HG03457 (cell line): ENCODE measurements at regions not wholly inside any gene's neighbourhood (a gene's known extent, or its start where the extent isn't known, plus 50 kb on each side); places are given as distances from the start of the nearest gene placed in this dataset.
"Not testable (repeated sequence)": the region's sequence is repeated elsewhere in the genome, so short reads cannot be mapped to it uniquely, and the experiment has no call there.

ENCODE experiments used
- ATAC-seq: cut with Tn5 transposase; IDR thresholded peaks from one replicate; pipeline ENCODE4 v1.9.1; 2021; ENCODE audit warnings: moderate number of reproducible peaks; ENCODE audit not compliant: unreplicated experiment

DNA sequence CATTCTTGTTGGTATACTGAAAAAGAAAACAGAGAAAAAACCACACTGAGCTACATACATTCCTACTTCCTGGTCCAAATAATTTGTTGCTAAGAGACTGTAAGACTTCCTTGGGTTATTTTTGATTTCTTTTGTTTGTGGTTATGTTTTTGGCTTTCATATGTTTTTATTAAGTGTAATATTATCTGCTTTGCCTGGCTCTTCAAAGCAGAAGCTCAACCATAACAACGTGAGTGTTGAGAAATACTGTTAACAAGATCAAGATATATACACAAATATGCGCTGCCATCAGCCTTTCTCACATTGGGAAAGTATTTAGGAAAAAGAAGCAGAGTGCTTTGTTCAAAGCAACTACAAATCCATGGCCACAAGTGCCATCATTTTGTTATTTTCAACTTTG is 556.2 kb upstream of the CBLB start:
- ATAC-seq: no peak

- no peak for ATAC-seq
Observed at GRCh38 chr3:106425916-106426315, 557.1 kb upstream of the CBLB start.

- ATAC-seq: no peak
Observed at GRCh38 chr3:106428565-106428994, 559.8 kb upstream of the CBLB start.

DNA sequence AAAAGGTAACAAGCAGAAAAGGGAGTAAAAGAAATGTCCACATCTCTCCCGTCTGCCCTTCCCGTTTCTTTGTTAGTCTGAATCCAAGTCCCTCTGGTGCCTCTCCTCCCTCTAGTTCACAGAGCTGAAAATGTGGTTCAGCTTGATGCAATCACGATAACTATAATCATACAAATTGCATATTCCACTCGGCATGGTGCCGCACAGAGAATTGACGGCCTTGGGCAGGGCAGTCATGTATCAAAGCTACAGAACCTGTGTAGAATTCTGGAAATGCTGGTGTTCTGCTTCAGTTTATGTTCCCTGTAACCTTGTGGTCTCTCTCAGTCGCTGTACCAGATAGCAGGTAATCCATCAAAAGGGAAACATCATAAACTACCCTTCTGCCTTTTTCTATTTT is 562.9 kb upstream of the CBLB start:
- ATAC-seq: no peak

DNA sequence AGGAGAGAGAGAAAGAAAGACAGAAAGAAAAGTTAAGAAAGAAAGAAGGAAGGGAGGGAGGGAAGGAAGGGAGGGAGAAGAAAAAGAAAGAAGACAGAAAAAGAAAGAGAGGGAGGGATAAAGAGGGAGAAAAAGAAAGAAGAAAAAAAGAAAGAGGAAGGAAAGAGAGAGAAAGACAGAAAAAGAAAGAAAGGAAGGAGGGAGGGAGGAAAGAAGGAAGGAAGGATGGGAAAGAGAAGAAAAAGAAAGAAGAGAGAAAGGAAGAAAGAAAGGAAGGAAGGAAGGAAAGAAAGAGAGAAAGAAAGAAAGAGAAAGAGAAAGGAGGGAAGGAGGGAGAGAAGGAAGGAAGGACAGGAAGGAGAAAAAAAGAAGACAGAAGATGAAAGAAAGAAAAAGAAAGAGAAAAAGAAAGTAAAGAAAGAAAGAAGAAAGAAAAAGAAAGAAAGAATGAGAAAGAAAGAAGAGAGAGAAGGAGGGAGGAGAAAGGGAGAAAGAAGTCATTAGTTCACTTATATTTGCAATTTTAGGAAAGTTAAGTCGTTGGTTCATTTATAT is 567.2 kb upstream of the CBLB start:
- no peak for ATAC-seq

DNA sequence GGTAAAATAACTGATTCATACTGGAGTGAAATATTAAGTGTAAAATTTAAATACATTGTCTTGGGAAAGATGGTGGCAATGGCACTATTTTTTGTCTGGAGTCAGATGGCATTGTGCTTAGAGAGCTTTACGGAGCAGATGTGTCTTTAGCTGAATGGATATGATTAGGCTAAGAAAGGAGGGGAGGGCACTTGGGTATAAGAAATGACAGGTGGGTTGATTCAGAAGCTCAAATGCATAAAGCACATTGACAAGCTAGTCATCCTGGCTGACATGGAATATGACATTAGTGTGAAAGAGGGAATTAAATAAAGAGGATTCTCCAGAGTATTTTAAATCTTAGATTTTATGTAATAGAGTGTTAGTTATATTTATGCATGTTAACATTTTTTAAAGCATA is 570.1 kb upstream of the CBLB start:
- ATAC-seq: no peak

DNA sequence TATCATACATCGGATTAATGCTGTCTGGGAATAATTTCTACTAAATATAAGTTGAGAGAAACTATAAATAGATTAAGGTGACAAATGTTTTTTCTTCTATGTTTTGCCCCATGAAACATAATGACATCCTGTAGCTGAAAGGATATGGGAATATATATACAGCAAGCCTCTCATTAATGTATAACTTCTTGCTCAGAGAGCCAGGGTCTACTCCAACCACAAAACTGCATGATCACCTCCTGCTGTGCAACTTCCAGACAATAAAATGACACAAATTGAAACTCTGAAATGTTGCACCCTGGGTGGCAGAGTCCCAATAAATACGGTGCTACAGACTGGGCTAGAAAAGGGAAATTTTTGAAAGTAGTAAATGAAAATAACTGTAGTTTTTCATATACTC is 571.9 kb upstream of the CBLB start:
- peak; percentile 71 for ATAC-seq

- no peak for ATAC-seq
Observed at GRCh38 chr3:106446271-106446670, 577.5 kb upstream of the CBLB start.

DNA sequence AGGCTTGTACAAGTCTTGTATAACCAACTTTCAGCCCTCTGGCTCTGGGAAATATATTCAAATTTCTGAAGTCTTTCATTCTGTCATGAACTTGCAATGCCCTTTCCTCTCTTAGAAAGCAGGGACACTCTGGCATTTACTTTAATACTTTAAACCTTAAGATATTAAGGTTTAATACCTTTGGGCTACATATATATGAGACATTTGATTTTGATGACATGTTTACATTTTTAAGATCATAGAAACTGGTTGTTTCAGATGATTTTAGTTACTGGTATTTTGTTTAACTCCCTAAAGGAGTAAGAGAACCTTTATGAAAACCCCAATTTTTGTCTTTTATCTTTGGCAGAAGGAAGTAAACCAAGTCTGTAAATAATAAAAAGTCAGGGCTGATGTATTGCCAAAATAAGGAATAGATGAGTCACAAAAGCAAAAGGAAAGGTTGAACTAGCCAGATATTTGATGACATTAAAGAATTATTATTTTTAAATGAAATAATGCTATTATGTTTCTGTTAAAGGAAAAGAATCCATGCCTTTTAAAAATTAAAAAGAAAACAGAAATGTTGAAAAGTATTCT is 579.0 kb upstream of the CBLB start:
- ATAC-seq: no peak

DNA sequence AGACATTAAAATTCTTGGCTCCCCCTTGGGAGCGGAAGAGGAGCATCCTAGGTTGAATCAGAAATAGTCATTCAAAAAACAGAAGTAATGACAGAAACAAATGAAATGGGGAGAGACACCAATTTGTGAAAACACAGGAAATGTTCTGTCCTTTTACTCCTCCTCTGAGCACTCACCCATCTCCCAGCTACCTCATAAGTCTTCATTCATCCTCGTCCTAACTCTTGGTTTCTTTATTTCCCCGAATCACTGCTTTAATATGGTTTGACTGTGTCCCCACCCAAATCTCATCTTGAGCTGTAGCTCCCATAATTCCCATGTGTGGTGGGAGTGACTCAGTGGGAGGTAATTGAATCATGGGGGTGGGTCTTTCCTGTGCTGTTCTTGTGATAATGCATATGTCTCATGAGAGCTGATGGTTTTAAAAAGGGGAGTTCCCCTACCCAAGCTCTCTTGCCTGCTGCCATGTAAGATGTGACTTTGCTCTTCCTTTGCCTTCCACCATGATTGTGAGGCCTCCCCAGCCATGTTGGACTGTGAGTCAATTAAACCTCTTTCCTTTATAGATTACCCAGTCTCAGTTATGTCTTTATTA is 579.7 kb upstream of the CBLB start:
- not testable (repeated sequence) for ATAC-seq

- ATAC-seq: no peak
Observed at GRCh38 chr3:106452096-106452495, 583.3 kb upstream of the CBLB start.

GRCh38 chr3:106454497-106454896 is 585.7 kb upstream of the CBLB start:
- ATAC-seq: no peak

DNA sequence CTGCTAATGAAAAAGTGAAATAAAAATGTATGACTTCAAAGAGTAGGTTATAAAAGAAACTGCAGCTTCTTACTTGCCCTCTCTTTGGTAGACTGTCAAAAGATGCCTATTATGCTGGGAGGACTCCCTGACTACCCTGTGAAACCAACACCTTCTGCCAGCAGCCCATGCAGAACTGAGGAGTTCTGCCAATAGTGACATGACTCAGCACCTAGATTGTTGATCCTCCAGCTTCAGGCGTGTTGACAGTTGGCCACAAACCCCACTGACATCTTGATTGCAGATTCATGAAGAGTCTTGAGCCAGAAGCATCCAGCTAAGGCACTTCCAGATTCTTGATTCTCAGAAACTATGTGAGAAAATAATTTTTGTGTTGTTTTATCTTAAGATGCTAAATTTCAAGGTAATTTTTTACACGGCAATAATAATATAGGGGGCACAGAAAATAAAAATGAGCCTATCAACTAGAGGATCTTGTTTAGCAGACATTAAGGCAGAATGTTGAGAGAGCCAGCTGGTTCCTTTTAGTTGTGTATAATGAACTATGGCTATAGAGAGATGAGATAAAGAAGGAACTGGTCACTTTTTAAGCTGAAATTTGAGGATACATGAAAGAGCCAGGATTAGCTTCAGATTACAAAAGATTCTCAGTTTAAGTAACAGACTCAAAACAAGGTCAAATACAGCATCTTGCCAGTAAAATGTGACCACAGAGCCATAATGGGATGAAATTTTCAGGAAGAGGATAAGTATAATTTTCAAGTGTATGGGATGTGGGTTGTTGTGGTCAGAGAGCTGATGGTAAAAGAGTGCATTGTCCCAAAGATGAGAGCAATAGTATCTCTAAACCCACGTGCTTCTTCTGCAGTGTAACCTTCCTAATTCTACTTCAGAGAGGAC is 588.7 kb upstream of the CBLB start:
- ATAC-seq: peak; percentile 99

DNA sequence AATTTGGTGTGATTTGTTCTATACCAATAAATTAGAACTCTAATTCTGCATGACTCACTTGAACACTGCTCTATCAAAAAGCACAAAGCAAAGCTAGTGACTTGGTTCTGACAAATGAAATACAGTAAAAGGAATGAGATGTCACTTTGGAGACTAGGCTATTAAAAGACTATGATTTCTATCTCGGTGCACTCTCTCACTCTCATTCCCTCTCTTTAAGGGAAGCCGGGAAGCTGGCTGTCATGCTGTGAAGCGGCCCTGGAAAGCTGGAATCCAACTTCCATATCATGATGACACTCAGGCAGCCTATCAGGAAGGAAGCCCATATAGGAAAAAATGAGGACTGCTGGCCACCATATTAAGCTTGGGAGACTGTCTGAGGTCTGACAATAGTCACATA is 590.1 kb upstream of the CBLB start:
- no peak for ATAC-seq

DNA sequence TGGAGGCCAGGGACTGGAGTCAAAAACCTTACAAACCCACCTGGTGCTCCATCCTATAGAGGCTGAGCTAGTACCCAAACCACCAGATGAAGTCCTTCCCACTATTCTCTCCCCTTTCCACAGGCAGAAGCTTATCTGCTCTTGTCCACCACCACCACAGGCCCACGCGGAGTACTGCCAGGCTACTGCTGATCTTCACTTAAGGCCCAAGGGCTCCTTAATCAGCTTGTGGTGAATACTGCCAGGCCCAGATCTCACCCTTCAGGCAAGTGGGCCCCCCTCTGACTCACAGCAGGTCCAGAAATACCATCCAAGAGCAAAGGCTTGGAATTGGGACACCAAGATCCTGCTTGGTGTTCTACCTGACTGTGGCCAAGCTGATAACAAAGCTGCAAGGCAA is 598.1 kb upstream of the CBLB start:
- ATAC-seq: no peak

DNA sequence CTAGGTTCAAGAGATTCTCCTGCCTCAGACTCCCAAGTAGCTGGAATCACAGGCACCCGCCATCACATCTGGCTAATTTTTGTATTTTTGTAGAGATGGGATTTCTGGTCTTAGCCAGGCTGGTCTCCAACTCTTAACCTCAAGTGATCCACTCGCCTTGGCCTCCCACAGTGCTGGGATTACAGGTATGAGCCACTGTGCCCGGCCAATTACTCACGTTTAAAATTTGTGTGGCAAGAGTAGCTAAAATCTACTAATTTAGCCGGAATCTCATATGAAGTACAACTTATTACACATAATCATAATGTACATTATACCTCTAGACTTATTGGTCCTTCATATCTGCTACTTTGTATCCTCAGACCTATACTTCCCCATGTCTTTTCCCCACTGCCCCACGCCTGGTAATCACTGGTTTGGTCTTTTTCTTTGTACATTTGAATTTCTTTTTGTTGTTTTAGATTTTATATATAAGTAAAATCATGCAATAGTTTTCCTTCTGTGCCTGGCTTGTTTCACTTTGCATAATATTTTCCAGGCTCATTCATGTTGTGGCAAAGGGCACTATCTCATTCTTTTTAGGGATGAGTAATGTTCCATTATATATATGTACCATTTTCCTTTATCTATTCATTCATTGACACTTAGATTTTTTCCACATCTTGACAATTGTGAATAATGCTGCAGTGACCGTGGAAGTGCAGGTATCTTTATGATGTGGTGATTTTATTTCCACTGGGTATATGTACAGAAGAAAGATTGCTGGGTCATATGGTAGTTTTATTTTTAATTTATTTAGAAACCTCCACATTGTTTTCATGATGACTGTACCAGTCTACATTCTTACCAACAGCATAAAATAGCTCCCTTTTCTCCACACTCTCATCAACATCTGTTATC is 605.0 kb upstream of the CBLB start:
- ATAC-seq: no peak

GRCh38 chr3:106482451-106482850 is 613.6 kb upstream of the CBLB start:
- ATAC-seq: no peak

DNA sequence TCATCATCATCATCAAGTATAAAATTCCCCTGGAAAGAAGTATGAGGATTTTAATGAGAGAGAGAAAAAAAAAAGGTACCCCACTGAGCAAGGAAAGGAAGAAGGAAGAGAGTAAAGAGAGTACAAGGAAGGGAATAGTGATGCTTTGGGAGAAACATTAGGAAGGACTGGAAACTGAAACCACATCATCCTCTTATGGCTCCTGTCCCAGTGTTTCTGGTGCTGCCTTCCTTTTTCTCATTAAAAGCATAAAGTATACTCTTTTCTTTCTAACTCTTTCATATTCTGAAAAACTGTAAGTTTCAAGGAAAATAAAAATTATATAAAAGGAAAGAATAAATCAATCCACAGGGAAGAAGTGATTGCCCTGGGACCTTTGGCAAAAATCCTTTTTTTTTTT is 616.4 kb upstream of the CBLB start:
- no peak for ATAC-seq

DNA sequence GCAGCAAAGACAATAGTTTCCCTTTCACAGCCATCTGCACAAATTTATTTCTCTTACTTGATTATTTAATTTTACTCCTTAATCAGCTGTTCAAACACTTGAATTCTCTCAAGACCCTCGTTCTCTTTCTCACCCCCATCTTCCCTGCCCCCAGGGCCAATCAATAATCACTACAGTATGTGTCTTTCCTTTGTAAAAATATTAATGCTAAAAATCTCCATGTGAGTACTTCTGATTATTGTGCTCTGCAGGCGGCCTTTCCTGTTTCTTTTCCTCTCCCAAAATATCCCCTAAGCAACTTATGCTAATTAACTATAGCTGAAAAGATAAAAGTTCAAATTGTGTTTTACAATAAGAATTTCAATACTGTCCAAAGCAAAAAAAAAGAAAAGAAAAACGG is 617.0 kb upstream of the CBLB start:
- ATAC-seq: no peak

- ATAC-seq: not testable (repeated sequence)
Observed at GRCh38 chr3:106486945-106487639, 618.3 kb upstream of the CBLB start.
